GM23338 (cell line): ENCODE measurements at regions not wholly inside any gene's neighbourhood (a gene's known extent, or its start where the extent isn't known, plus 50 kb on each side); places are given as distances from the start of the nearest gene placed in this dataset.
A peak's percentile ranks its signal among the peaks of the same experiment; 100 is the strongest.

Source experiments
- ATAC-seq: fragments of 200-7000 bp; cut with Tn5 transposase; 3 replicates; pipeline ENCODE4 v1.9.1; 2020
- DNase-seq: peaks from one replicate; pipeline ENCODE4 v3.0.0-alpha.2; 2015; ENCODE audit warnings: low spot score
- H2AFZ ChIP-seq: fragments of 200-600 bp; sonication (generic); 2 replicates; pipeline ENCODE4 v1.8.0; 2016; ENCODE audit warnings: antibody characterized with exemption, mild to moderate bottlenecking, moderate library complexity
- H3F3A ChIP-seq: fragments of 200-600 bp; sonication (generic); replicated peaks from 2 replicates; pipeline ENCODE4 v1.8.0; 2017; ENCODE audit warnings: antibody characterized with exemption, mixed run types, low read depth
- H3K27ac ChIP-seq: fragments of 200-600 bp; sonication (generic); 2 replicates; pipeline ENCODE4 v1.6.1; 2016; ENCODE audit warnings: low read depth
- H3K27me3 ChIP-seq: fragments of 200-600 bp; sonication (generic); 2 replicates; pipeline ENCODE4 v1.8.0; 2016; ENCODE audit warnings: mild to moderate bottlenecking, mixed run types, moderate library complexity; ENCODE audit not compliant: insufficient read depth
- H3K36me3 ChIP-seq: fragments of 200-600 bp; sonication (generic); 2 replicates; pipeline ENCODE4 v1.8.0; 2016; ENCODE audit warnings: mild to moderate bottlenecking; ENCODE audit not compliant: insufficient read depth
- H3K4me1 ChIP-seq: fragments of 200-600 bp; sonication (generic); 2 replicates; pipeline ENCODE4 v1.8.0; 2016; ENCODE audit warnings: mild to moderate bottlenecking, moderate library complexity; ENCODE audit not compliant: insufficient read depth
- H3K4me2 ChIP-seq: fragments of 200-600 bp; sonication (generic); 2 replicates; pipeline ENCODE4 v1.7.1; 2017; ENCODE audit warnings: mixed run types
- H3K4me3 ChIP-seq: fragments of 200-600 bp; sonication (generic); 2 replicates; pipeline ENCODE4 v1.6.1; 2016; ENCODE audit warnings: mixed run types
- H3K79me2 ChIP-seq: fragments of 200-600 bp; sonication (generic); replicated peaks from 2 replicates; pipeline ENCODE4 v1.8.0; 2017; ENCODE audit warnings: mild to moderate bottlenecking; ENCODE audit not compliant: insufficient read depth
- H3K9me2 ChIP-seq: fragments of 200-600 bp; sonication (generic); 2 replicates; pipeline ENCODE4 v1.8.0; 2017; ENCODE audit not compliant: insufficient read depth
- H4K20me1 ChIP-seq: fragments of 200-600 bp; sonication (generic); replicated peaks from 2 replicates; pipeline ENCODE4 v1.8.0; 2017; ENCODE audit warnings: mild to moderate bottlenecking; ENCODE audit not compliant: insufficient read depth
- H3K27ac Mint-ChIP-seq: 2 replicates; pipeline ENCODE4 v1.8.0; 2020; ENCODE audit warnings: inconsistent platforms, mild to moderate bottlenecking, moderate library complexity, mixed read lengths
- H3K27me3 Mint-ChIP-seq: 3 replicates; pipeline ENCODE4 v1.8.0; 2022; ENCODE audit warnings: low read depth, mild to moderate bottlenecking, moderate library complexity, mixed read lengths, inconsistent platforms; ENCODE audit not compliant: insufficient read depth, poor library complexity
- H3K36me3 Mint-ChIP-seq: 3 replicates; pipeline ENCODE4 v1.8.0; 2021; ENCODE audit warnings: low read depth, mild to moderate bottlenecking, inconsistent platforms, moderate library complexity, mixed read lengths
- H3K4me1 Mint-ChIP-seq: 3 replicates; pipeline ENCODE4 v1.8.0; 2020; ENCODE audit warnings: mild to moderate bottlenecking, inconsistent platforms, mixed read lengths
- H3K4me3 Mint-ChIP-seq: 3 replicates; pipeline ENCODE4 v1.8.0; 2021; ENCODE audit warnings: moderate library complexity, mild to moderate bottlenecking, inconsistent platforms, mixed read lengths
- H3K9me3 Mint-ChIP-seq: 3 replicates; pipeline ENCODE4 v1.8.0; 2020; ENCODE audit warnings: moderate library complexity, mild to moderate bottlenecking, inconsistent platforms, mixed read lengths
- ETS1 ChIP-seq: IDR thresholded peaks from 2 replicates; pipeline ENCODE4 v1.6.1; 2016; ENCODE audit warnings: antibody characterized with exemption
- EZH2phosphoT487 ChIP-seq: fragments of 200-600 bp; sonication (generic); IDR thresholded peaks from one replicate; pipeline ENCODE4 v1.8.1; 2018; ENCODE audit warnings: antibody characterized with exemption; ENCODE audit not compliant: unreplicated experiment
- ZNF331 ChIP-seq: fragments of 250-450 bp; sonication (Bioruptor Pico); IDR thresholded peaks from 2 replicates; pipeline ENCODE4 v1.5.0; 2020; ENCODE audit warnings: low read depth, mild to moderate bottlenecking, moderate library complexity
- ZNF462 ChIP-seq: fragments of 250-450 bp; sonication (Bioruptor Pico); IDR thresholded peaks from 2 replicates; pipeline ENCODE4 v1.5.0; 2020; ENCODE audit warnings: mild to moderate bottlenecking, moderate library complexity
- TF ChIP-seq, protein P1 (sequence below), 2 experiments: fragments of 200-600 bp in 1 of 2; sonication (generic) in 1 of 2; conservative IDR thresholded peaks; 2 replicates each; pipeline versions ENCODE4 v1.5.1 to v1.6.1; 2016 to 2017; ENCODE audit warnings: antibody characterized with exemption in 2 of 2, low read depth in 2 of 2, mild to moderate bottlenecking in 2 of 2, moderate library complexity in 1 of 2

- TF ChIP-seq ETS1: no peak
- no peak for TF ChIP-seq ZNF331
- no peak for TF ChIP-seq EZH2phosphoT487
- DNase-seq: no peak
Measured at GRCh38 chr5:10063997-10064396, 185.7 kb downstream of the ATPSCKMT start.

DNA sequence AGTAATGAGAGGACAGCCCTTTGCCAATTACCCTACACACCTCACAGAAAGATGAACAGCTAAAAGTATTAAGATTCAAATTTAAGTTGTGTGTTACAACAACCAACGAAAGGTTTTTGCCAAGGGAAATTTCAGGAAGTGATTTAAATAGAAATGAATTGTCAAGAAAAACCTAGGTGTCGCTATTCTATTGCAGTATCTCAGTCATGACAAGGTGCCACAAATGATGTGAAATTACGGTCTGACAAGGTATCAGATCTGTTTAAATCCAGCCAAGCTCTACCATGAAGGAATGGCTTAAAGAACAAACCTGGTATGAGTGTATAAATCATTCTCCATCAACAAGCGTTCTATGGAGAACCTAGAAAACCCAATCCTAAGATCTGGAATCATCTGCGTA is 189.7 kb downstream of the ATPSCKMT start:
- Mint-ChIP-seq H3K27ac (no peak overlapping the region), H3K4me3 (no peak overlapping the region), H3K27me3 (peaks cover 6% of the 10 kb centered on the region), H3K9me3 (peaks cover 4% of the 10 kb centered on the region; the same call in 2 of the 3 replicates), H3K4me1 (no peaks in the 10 kb centered on the region; the same call in 2 of the 3 replicates), H3K36me3 (peaks cover 3% of the 10 kb centered on the region; the same call in 1 of the 3 replicates)
- Histone ChIP-seq H3K4me1 (no peaks in the 10 kb centered on the region; the same call in 1 of the 2 replicates), H3K27me3 (no peaks in the 10 kb centered on the region), H2AFZ (no peak overlapping the region; the same call in 1 of the 2 replicates), H3K79me2 (no peaks in the 10 kb centered on the region), H3K4me3 (no peak overlapping the region), H3K9me2 (peaks cover 16% of the 10 kb centered on the region), H3K27ac (no peak overlapping the region), H3K4me2 (no peak overlapping the region), H3K36me3 (no peaks in the 10 kb centered on the region), H4K20me1 (no peaks in the 10 kb centered on the region), H3F3A (no peaks in the 10 kb centered on the region)
- TF ChIP-seq ZNF462 (CRISPR knock-in tag): no peak
- TF ChIP-seq, protein P1, sequence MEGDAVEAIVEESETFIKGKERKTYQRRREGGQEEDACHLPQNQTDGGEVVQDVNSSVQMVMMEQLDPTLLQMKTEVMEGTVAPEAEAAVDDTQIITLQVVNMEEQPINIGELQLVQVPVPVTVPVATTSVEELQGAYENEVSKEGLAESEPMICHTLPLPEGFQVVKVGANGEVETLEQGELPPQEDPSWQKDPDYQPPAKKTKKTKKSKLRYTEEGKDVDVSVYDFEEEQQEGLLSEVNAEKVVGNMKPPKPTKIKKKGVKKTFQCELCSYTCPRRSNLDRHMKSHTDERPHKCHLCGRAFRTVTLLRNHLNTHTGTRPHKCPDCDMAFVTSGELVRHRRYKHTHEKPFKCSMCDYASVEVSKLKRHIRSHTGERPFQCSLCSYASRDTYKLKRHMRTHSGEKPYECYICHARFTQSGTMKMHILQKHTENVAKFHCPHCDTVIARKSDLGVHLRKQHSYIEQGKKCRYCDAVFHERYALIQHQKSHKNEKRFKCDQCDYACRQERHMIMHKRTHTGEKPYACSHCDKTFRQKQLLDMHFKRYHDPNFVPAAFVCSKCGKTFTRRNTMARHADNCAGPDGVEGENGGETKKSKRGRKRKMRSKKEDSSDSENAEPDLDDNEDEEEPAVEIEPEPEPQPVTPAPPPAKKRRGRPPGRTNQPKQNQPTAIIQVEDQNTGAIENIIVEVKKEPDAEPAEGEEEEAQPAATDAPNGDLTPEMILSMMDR (conservative IDR thresholded peaks at IDR 0.05; ENCODE audit: low read depth in 2 of 2): 0 out of 4 replicates have a peak, but pooled peaks of 1 of the 2 experiments have one; percentile 7
- ATAC-seq (no peak), DNase-seq (no peak)

More at GRCh38 chr5:10063997-10064396, 185.7 kb downstream of the ATPSCKMT start:
- H3K27ac Mint-ChIP-seq: no peak overlapping the region
- H3K4me1 Mint-ChIP-seq: peaks cover 5% of the 10 kb centered on the region; the same call in 2 of the 3 replicates
- Histone ChIP-seq H3K79me2 (no peaks in the 10 kb centered on the region), H3K4me2 (no peak overlapping the region), H3K4me3 (no peak overlapping the region), H2AFZ (0 out of 2 replicates have a peak overlapping the region, but pooled peaks have one; percentile 60), H4K20me1 (no peaks in the 10 kb centered on the region), H3K4me1 (no peaks in the 10 kb centered on the region; the same call in 1 of the 2 replicates), H3K27ac (no peak overlapping the region), H3K9me2 (peaks cover 8% of the 10 kb centered on the region), H3K27me3 (no peaks in the 10 kb centered on the region), H3K36me3 (no peaks in the 10 kb centered on the region), H3F3A (no peaks in the 10 kb centered on the region)
- H3K4me3 Mint-ChIP-seq: no peak overlapping the region
- H3K36me3 Mint-ChIP-seq: peaks cover 19% of the 10 kb centered on the region; the same call in 2 of the 3 replicates
- peaks cover 20% of the 10 kb centered on the region for H3K9me3 Mint-ChIP-seq
- ATAC-seq: no peak
- H3K27me3 Mint-ChIP-seq: peaks cover 5% of the 10 kb centered on the region
